Loucy (cell line): ENCODE measurements at regions not wholly inside any gene's neighbourhood (a gene's known extent, or its start where the extent isn't known, plus 50 kb on each side); places are given as distances from the start of the nearest gene placed in this dataset.
"Not testable (repeated sequence)": the region's sequence is repeated elsewhere in the genome, so short reads cannot be mapped to it uniquely, and the experiment has no call there.

ENCODE experiments used
- H2AFZ ChIP-seq: fragments of 200-600 bp; sonication (generic); 2 replicates; pipeline ENCODE4 v1.6.0; 2016; ENCODE audit warnings: antibody characterized with exemption, mild to moderate bottlenecking, low read length, moderate library complexity
- H3F3A ChIP-seq: fragments of 200-600 bp; 2 replicates; pipeline ENCODE4 v1.6.0; 2016; ENCODE audit warnings: antibody characterized with exemption, low read depth, mild to moderate bottlenecking
- H3K27me3 ChIP-seq: fragments of 200-600 bp; sonication (generic); 2 replicates; pipeline ENCODE4 v1.6.1; 2014; ENCODE audit warnings: low read length, mild to moderate bottlenecking; ENCODE audit not compliant: insufficient read depth, poor library complexity, severe bottlenecking
- H3K36me3 ChIP-seq: fragments of 200-600 bp; sonication (generic); 2 replicates; pipeline ENCODE4 v1.6.1; 2016; ENCODE audit warnings: low read length; ENCODE audit not compliant: insufficient read depth
- H3K4me1 ChIP-seq: fragments of 200-600 bp; sonication (generic); 2 replicates; pipeline ENCODE4 v1.5.1; 2014; ENCODE audit warnings: low read length, mild to moderate bottlenecking; ENCODE audit not compliant: insufficient read depth, poor library complexity, severe bottlenecking
- H3K4me2 ChIP-seq: fragments of 200-600 bp; sonication (generic); 2 replicates; pipeline ENCODE4 v1.6.0; 2014; ENCODE audit warnings: antibody characterized with exemption, low read length, low read depth, mild to moderate bottlenecking; ENCODE audit not compliant: poor library complexity, severe bottlenecking
- H3K4me3 ChIP-seq: fragments of 200-600 bp; sonication (generic); 2 replicates; pipeline ENCODE4 v1.5.1; 2014; ENCODE audit warnings: low read length, mild to moderate bottlenecking, mixed read lengths; ENCODE audit not compliant: poor library complexity, severe bottlenecking
- H3K79me2 ChIP-seq: fragments of 200-600 bp; sonication (generic); 2 replicates; pipeline ENCODE4 v1.6.1; 2014; ENCODE audit warnings: low read length; ENCODE audit not compliant: insufficient read depth
- H3K9ac ChIP-seq: fragments of 200-600 bp; sonication (generic); 2 replicates; pipeline ENCODE4 v1.6.0; 2014; ENCODE audit warnings: mild to moderate bottlenecking, low read depth, low read length, moderate library complexity; ENCODE audit not compliant: poor library complexity, severe bottlenecking
- H3K9me2 ChIP-seq: fragments of 200-600 bp; sonication (generic); replicated peaks from 2 replicates; pipeline ENCODE4 v1.6.1; 2016; ENCODE audit warnings: low read depth, low read length, mixed read lengths
- H3K9me3 ChIP-seq: fragments of 200-600 bp; sonication (generic); 2 replicates; pipeline ENCODE4 v1.6.1; 2014; ENCODE audit warnings: mild to moderate bottlenecking, antibody characterized with exemption, low read length, low read depth; ENCODE audit not compliant: insufficient read depth
- H4K20me1 ChIP-seq: fragments of 200-600 bp; sonication (generic); 2 replicates; pipeline ENCODE4 v1.6.0; 2014; ENCODE audit warnings: antibody characterized with exemption, low read length, mild to moderate bottlenecking; ENCODE audit not compliant: insufficient read depth, poor library complexity, severe bottlenecking
- CTCF ChIP-seq: fragments of 200-600 bp; sonication (generic); conservative IDR thresholded peaks from 2 replicates; pipeline ENCODE4 v1.5.1; 2014; ENCODE audit warnings: mild to moderate bottlenecking, antibody characterized with exemption, low read length
- EZH2phosphoT487 ChIP-seq: fragments of 200-600 bp; IDR thresholded peaks from 2 replicates; pipeline ENCODE4 v1.6.1; 2018; ENCODE audit warnings: antibody characterized with exemption, mild to moderate bottlenecking, moderate library complexity, borderline replicate concordance

GRCh38 chr12:56864318-56864717, 69.9 kb downstream of the SDR9C7 start:
- no peak overlapping the region for H3K4me3 ChIP-seq
- H3K4me1 ChIP-seq: no peaks in the 10 kb centered on the region
- no peaks in the 10 kb centered on the region for H3K9me2 ChIP-seq
- H3K36me3 ChIP-seq: no peaks in the 10 kb centered on the region
- H3K9ac ChIP-seq: no peak overlapping the region
- H4K20me1 ChIP-seq: no peaks in the 10 kb centered on the region
- TF ChIP-seq CTCF (no peak), EZH2phosphoT487 (no peak)
- H2AFZ ChIP-seq: no peak overlapping the region
- H3K9me3 ChIP-seq: peaks cover 42% of the 10 kb centered on the region; the same call in 1 of the 2 replicates
- peaks cover 5% of the 10 kb centered on the region for H3K27me3 ChIP-seq
- H3F3A ChIP-seq: no peaks in the 10 kb centered on the region
- H3K4me2 ChIP-seq: no peak overlapping the region
- no peaks in the 10 kb centered on the region for H3K79me2 ChIP-seq

- peaks cover 38% of the 10 kb centered on the region; the same call in 1 of the 2 replicates for H3K9me3 ChIP-seq
- no peak overlapping the region for H3K4me3 ChIP-seq
- H2AFZ ChIP-seq: no peak overlapping the region
- no peaks in the 10 kb centered on the region for H3F3A ChIP-seq
- TF ChIP-seq EZH2phosphoT487 (no peak), CTCF (no peak)
- H3K9me2 ChIP-seq: no peaks in the 10 kb centered on the region
- H4K20me1 ChIP-seq: no peaks in the 10 kb centered on the region
- no peaks in the 10 kb centered on the region for H3K4me1 ChIP-seq
- peaks cover 5% of the 10 kb centered on the region for H3K27me3 ChIP-seq
- H3K9ac ChIP-seq: no peak overlapping the region
- no peak overlapping the region for H3K4me2 ChIP-seq
- no peaks in the 10 kb centered on the region for H3K36me3 ChIP-seq
- no peaks in the 10 kb centered on the region for H3K79me2 ChIP-seq
Observed at GRCh38 chr12:56863789-56864188, 70.4 kb downstream of the SDR9C7 start.

GRCh38 chr12:56862264-56862663, 71.9 kb downstream of the SDR9C7 start:
- Histone ChIP-seq H4K20me1 (no peaks in the 10 kb centered on the region), H3K4me2 (no peak overlapping the region), H3K9me3 (peaks cover 38% of the 10 kb centered on the region; the same call in 1 of the 2 replicates), H3K4me1 (no peaks in the 10 kb centered on the region), H3K9me2 (no peaks in the 10 kb centered on the region), H3K9ac (no peak overlapping the region), H2AFZ (no peak overlapping the region), H3K4me3 (no peak overlapping the region), H3K27me3 (peaks cover 5% of the 10 kb centered on the region), H3K79me2 (no peaks in the 10 kb centered on the region), H3K36me3 (no peaks in the 10 kb centered on the region), H3F3A (no peaks in the 10 kb centered on the region)
- TF ChIP-seq EZH2phosphoT487 (no peak), CTCF (no peak)

- not testable (repeated sequence) for H2AFZ ChIP-seq, H4K20me1 ChIP-seq, H3K9ac ChIP-seq, H3K27me3 ChIP-seq, H3K79me2 ChIP-seq, H3K4me2 ChIP-seq, H3F3A ChIP-seq, H3K4me3 ChIP-seq, H3K36me3 ChIP-seq, H3K9me3 ChIP-seq, H3K4me1 ChIP-seq, H3K9me2 ChIP-seq
Observed at GRCh38 chr12:56853392-56853978, 80.7 kb downstream of the SDR9C7 start.
